Activated T-cell treated with anti-CD3 and anti-CD28 coated beads, Interleukin-2, amount 50 U/mL, for 4 hours (primary cell): ENCODE measurements at regions not wholly inside any gene's neighbourhood (a gene's known extent, or its start where the extent isn't known, plus 50 kb on each side); places are given as distances from the start of the nearest gene placed in this dataset.
A peak's percentile ranks its signal among the peaks of the same experiment; 100 is the strongest.

ENCODE experiments used
- ATAC-seq, 2 donors: fragments of 200-7000 bp; cut with Tn5 transposase; one replicate each; pipeline ENCODE4 v1.10.0; 2021
- DNase-seq: peaks from one replicate; pipeline ENCODE4 v3.0.0-alpha.2; 2020
- H3K27me3 Mint-ChIP-seq: one replicate; pipeline ENCODE4 v1.8.0; 2021; ENCODE audit warnings: low read depth, mixed read lengths
- H3K36me3 Mint-ChIP-seq: one replicate; pipeline ENCODE4 v1.8.0; 2022; ENCODE audit warnings: mixed read lengths; ENCODE audit not compliant: insufficient read depth
- H3K4me1 Mint-ChIP-seq: one replicate; pipeline ENCODE4 v1.8.0; 2021; ENCODE audit warnings: low read depth, mixed read lengths
- H3K4me3 Mint-ChIP-seq: one replicate; pipeline ENCODE4 v1.8.0; 2021; ENCODE audit warnings: mild to moderate bottlenecking, moderate library complexity, mixed read lengths
- H3K9me3 Mint-ChIP-seq: one replicate; pipeline ENCODE4 v1.8.0; 2021; ENCODE audit warnings: mixed read lengths

DNA sequence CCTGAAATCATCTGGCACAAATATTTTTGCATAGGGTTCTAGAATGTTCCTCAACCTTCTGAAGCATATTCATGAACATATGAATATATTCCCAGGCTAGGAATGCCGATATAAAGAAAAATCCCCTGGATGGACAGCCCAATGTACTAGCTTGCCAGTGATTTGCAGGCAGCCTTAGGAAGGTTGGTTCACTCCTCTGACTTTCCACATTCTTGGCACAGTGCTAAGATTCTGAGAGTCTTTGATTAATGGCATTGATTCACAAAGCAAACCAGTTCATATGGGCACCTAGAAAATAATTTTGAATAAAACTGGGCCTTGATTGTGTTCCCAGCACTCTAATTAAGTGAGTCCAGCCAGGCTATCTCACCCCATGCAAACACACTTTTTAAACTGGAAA lies 56.9 kb upstream of the ENPP4 start:
- H3K36me3 Mint-ChIP-seq: no peaks in the 10 kb centered on the region

DNA sequence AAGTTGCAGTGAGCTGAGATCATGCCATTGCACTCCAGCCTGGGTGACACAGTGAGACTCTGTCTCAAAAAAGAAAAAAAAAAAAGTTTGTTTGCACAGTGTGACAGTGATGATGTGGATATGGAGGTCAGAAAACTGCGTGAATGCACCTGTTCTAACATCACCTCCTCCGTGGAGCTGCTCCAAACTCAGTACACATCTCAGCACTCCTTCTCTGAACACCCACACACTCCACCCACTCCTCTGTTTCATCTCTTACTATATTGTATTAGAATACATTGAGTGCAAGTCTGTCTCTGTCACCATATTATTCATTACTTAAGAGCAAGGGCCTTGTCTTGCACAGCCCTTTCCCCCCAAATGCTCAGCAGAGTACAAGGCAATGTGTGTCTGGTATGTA lies 51.5 kb upstream of the ENPP4 start:
- Mint-ChIP-seq H3K4me3 (no peak overlapping the region), H3K27me3 (no peaks in the 10 kb centered on the region), H3K9me3 (no peaks in the 10 kb centered on the region), H3K36me3 (no peaks in the 10 kb centered on the region), H3K4me1 (peaks cover 10% of the 10 kb centered on the region)
- peak in 1 of 2 donors; percentile 25 for ATAC-seq
- peak; percentile 36 for DNase-seq

More for the DNA sequence above, 56.9 kb upstream of the ENPP4 start:
- ATAC-seq: no peak
- DNase-seq: no peak
- Mint-ChIP-seq H3K4me1 (no peaks in the 10 kb centered on the region), H3K9me3 (no peaks in the 10 kb centered on the region), H3K4me3 (no peak overlapping the region), H3K27me3 (no peaks in the 10 kb centered on the region)

DNA sequence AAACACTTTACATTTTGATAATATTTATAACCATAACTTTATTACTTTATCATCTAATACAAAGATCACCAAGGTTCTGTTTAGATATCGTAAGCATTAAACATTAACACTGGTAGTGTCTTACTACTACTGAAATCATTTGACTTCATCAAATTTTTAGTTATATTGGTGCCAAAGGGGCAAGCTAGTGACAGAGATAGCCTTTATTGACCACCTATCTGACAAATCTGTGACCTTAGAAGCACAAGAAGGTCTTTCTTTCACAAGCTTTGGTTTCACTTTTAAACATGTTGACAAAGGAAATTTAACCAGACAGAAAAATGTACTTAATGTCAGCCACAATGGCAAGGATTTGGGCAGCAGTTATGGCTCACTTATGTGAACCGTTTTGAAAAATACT lies 50.7 kb upstream of the ENPP4 start:
- no peaks in the 10 kb centered on the region for H3K36me3 Mint-ChIP-seq
- no peaks in the 10 kb centered on the region for H3K9me3 Mint-ChIP-seq
- H3K27me3 Mint-ChIP-seq: no peaks in the 10 kb centered on the region
- DNase-seq (no peak), ATAC-seq (no peak)
- no peak overlapping the region for H3K4me3 Mint-ChIP-seq
- peaks cover 10% of the 10 kb centered on the region for H3K4me1 Mint-ChIP-seq
